Fibroblast of villous mesenchyme (primary cell): ENCODE measurements at regions not wholly inside any gene's neighbourhood (a gene's known extent, or its start where the extent isn't known, plus 50 kb on each side); places are given as distances from the start of the nearest gene placed in this dataset.

Source experiments
- DNase-seq: peaks from one replicate; pipeline ENCODE4 v3.0.0-alpha.2; 2010; ENCODE audit warnings: low read depth
- H3K4me3 ChIP-seq: 2 replicates; pipeline ENCODE4 v1.5.1; 2011; ENCODE audit warnings: low read depth, mild to moderate bottlenecking, low read length
- CTCF ChIP-seq: IDR thresholded peaks from 2 replicates; pipeline ENCODE4 v1.5.1; 2012; ENCODE audit warnings: low read depth, mild to moderate bottlenecking, low read length; ENCODE audit not compliant: insufficient read depth

GRCh38 chr2:773256-774160 lies 96.3 kb upstream of the TMEM18 start:
- DNase-seq: no peak
- no peak for TF ChIP-seq CTCF
- no peak overlapping the region for H3K4me3 ChIP-seq

DNA sequence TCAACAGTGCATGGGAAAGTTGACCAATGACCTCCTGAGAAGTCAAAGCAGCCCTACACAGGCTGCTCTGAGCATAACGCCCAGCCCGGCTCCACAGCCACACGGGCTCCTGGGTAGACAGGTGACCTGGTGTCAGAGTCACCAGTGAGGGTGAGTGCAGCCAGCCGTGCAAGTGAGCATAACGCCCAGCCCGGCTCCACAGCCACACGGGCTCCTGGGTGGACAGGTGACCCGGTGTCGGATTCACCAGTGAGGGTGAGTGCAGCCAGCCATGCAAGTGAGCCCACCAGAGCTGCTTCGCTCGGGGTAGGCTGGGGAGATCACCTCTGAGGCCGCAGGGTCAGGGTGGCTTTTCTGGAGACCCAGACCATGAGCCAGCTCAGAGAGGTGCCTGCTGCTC lies 94.3 kb upstream of the TMEM18 start:
- DNase-seq: no peak
- no peak for TF ChIP-seq CTCF
- no peak overlapping the region for H3K4me3 ChIP-seq

DNA sequence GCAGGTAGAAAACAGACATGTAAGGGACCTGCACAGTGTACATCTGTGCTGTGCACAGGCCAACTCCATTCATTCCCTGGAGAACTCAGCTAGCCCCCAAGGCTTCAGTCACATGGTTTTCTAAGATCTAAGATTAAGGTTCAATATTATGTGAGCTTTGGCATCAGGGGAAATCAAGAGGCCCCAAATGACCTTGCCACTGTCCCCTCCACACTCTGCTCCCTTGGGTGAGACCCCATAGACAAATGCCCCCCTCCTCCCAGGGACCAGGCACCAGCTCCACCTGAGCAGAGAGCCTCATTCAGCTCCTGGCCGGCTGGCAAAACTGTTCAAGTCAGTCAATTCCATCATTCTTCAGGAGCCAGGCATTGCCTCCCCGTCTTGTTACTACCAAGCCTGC lies 93.6 kb upstream of the TMEM18 start:
- TF ChIP-seq CTCF: no peak
- H3K4me3 ChIP-seq: no peak overlapping the region
- no peak for DNase-seq

- no peak overlapping the region for H3K4me3 ChIP-seq
- no peak for TF ChIP-seq CTCF
- DNase-seq: no peak
Observed at GRCh38 chr2:769771-770170, 92.6 kb upstream of the TMEM18 start.

DNA sequence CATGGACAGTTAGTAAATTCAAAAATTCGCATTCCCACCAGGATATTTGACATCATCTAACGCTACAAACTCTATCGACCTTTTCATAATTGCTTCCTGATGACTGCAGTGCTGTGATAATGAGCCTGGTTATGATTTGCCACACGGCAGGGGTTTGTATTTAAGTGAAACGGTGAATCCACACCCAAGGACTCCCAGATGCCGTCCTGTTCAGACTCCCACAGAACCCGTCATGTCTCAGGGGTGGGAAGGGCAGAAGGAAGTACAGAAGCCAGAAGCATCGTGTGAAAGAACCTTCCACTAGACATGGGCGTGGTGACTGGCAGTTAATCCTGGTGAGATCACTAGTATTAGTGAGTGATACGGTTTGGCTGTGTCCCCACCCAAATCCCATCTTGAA lies 91.2 kb upstream of the TMEM18 start:
- TF ChIP-seq CTCF: no peak
- H3K4me3 ChIP-seq: no peak overlapping the region
- DNase-seq: no peak

DNA sequence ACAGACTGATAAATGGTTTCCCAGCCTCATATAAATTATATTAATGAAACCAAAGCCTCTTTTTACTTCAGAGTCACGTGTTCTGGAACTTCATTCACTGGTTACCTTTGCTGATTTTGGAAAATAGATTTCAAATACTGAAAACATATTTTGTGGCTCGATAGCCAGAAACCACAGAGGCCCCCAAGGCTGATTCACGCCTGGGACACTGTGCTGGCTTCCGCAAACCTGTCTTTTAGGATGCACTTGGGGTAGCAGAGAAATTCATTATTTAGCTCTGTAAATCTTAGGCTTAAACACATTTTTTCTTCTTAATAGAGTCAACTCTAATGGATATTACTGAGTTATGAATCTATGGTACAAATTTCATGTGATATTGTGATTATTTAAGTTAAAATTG lies 90.7 kb upstream of the TMEM18 start:
- no peak overlapping the region for H3K4me3 ChIP-seq
- no peak for TF ChIP-seq CTCF
- DNase-seq: no peak

DNA sequence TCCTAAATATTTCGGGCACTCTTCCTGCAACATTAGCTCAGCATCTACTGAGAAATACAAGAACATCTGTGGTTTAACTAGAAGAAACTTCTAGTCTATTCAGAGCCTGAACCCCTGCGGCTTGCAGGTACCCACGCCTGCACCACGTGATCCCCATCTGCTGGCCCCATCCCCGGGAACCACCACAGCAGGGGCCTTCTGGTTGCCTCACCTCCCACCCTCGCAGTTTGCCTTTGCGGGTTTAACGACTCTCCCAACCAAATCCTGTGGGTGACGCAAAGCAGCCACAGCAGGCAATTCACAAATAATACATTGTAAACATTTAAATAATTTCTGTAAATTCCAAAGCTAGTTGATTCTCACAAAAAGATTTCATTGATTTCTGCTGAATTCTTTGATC lies 90.2 kb upstream of the TMEM18 start:
- DNase-seq: no peak
- TF ChIP-seq CTCF: no peak
- H3K4me3 ChIP-seq: no peak overlapping the region
